CD4-positive, alpha-beta T cell treated with Interleukin-17A for 1 hour (primary cell): ENCODE measurements at regions not wholly inside any gene's neighbourhood (a gene's known extent, or its start where the extent isn't known, plus 50 kb on each side); places are given as distances from the start of the nearest gene placed in this dataset.

Experiments
- DNase-seq: peaks from one replicate; pipeline ENCODE4 v3.0.0-alpha.2; 2020

GRCh38 chr6:1113916-1114540 lies 197.9 kb upstream of the FOXQ1 start:
- no peak for DNase-seq

GRCh38 chr6:1111361-1111760 lies 200.5 kb upstream of the FOXQ1 start:
- DNase-seq, result no peak

GRCh38 chr6:1110941-1111349 lies 201.0 kb upstream of the FOXQ1 start:
- DNase-seq, result no peak

GRCh38 chr6:1110164-1110563 lies 201.7 kb upstream of the FOXQ1 start:
- DNase-seq, result no peak

GRCh38 chr6:1109134-1109533 lies 202.8 kb upstream of the FOXQ1 start:
- no peak for DNase-seq

- no peak for DNase-seq
Measured at GRCh38 chr6:1108198-1108597, 203.7 kb upstream of the FOXQ1 start.

GRCh38 chr6:1107578-1107977 lies 204.3 kb upstream of the FOXQ1 start:
- DNase-seq, result no peak

- no peak for DNase-seq
Measured at GRCh38 chr6:1105833-1106400, 206.0 kb upstream of the FOXQ1 start.

GRCh38 chr6:1104988-1105670 lies 206.8 kb upstream of the FOXQ1 start:
- no peak for DNase-seq

- no peak for DNase-seq
Measured at GRCh38 chr6:1103945-1104623, 207.8 kb upstream of the FOXQ1 start.

- no peak for DNase-seq
Measured at GRCh38 chr6:1103021-1103420, 208.9 kb upstream of the FOXQ1 start.

- DNase-seq, result no peak
Measured at GRCh38 chr6:1100269-1100668, 211.6 kb upstream of the FOXQ1 start.

- no peak for DNase-seq
Measured at GRCh38 chr6:1099264-1099663, 212.6 kb upstream of the FOXQ1 start.

- DNase-seq, result no peak
Measured at GRCh38 chr6:1096967-1097765, 214.7 kb upstream of the FOXQ1 start.

- no peak for DNase-seq
Measured at GRCh38 chr6:1094306-1094705, 217.6 kb upstream of the FOXQ1 start.

- DNase-seq, result no peak
Measured at GRCh38 chr6:1091900-1092299, 220.0 kb upstream of the FOXQ1 start.

- DNase-seq, result no peak
Measured at GRCh38 chr6:1089859-1090258, 222.0 kb upstream of the FOXQ1 start.

GRCh38 chr6:1088492-1089001 lies 223.4 kb upstream of the FOXQ1 start:
- DNase-seq, result no peak

- no peak for DNase-seq
Measured at GRCh38 chr6:1087154-1087843, 224.6 kb upstream of the FOXQ1 start.

- DNase-seq, result no peak
Measured at GRCh38 chr6:1086446-1087153, 225.3 kb upstream of the FOXQ1 start.

GRCh38 chr6:1082285-1082935 lies 229.5 kb upstream of the FOXQ1 start:
- DNase-seq, result no peak
